H1 (cell line): ENCODE measurements at regions not wholly inside any gene's neighbourhood (a gene's known extent, or its start where the extent isn't known, plus 50 kb on each side); places are given as distances from the start of the nearest gene placed in this dataset.

Experiments
- ATF2 ChIP-seq: IDR thresholded peaks from 2 replicates; pipeline ENCODE4 v1.6.1; 2012; ENCODE audit warnings: low read length, inconsistent platforms
- CREB1 ChIP-seq: IDR thresholded peaks from 2 replicates; pipeline ENCODE4 v1.6.1; 2012; ENCODE audit warnings: inconsistent platforms
- EP300 ChIP-seq, 2 experiments: IDR thresholded peaks; 1 replicate in 1 of 2; 2 replicates in 1 of 2; pipeline ENCODE4 v1.6.1; 2011 to 2012; ENCODE audit warnings: low read depth in 2 of 2, low read length in 2 of 2, mild to moderate bottlenecking in 2 of 2, borderline replicate concordance in 1 of 2, inconsistent platforms in 1 of 2, moderate library complexity in 1 of 2
- POLR2A ChIP-seq, 2 experiments: IDR thresholded peaks; 1 replicate in 1 of 2; 2 replicates in 1 of 2; pipeline ENCODE4 v1.6.1; 2011; ENCODE audit warnings: low read depth in 2 of 2, low read length in 2 of 2, mild to moderate bottlenecking in 2 of 2; ENCODE audit errors: control extremely low read depth in 1 of 2
- TF ChIP-seq, protein P1 (sequence below), 3 experiments: IDR thresholded peaks; 1 replicate in 2 of 3; 2 replicates in 1 of 3; pipeline versions ENCODE4 v1.5.1 to v1.6.1; 2011; ENCODE audit warnings: low read length in 3 of 3, mild to moderate bottlenecking in 3 of 3, inconsistent platforms in 2 of 3, low read depth in 1 of 3, moderate library complexity in 1 of 3; ENCODE audit not compliant: insufficient read depth in 1 of 3; ENCODE audit errors: control extremely low read depth in 1 of 3

- TF ChIP-seq CREB1 (no peak), ATF2 (no peak), POLR2A (IDR thresholded peaks at IDR 0.05; ENCODE audit: control extremely low read depth in 1 of 2, low read depth in 2 of 2, low read length in 2 of 2) (no peak), EP300 (IDR thresholded peaks at IDR 0.05; ENCODE audit: borderline replicate concordance in 1 of 2, low read depth in 2 of 2, low read length in 2 of 2) (no peak)
- TF ChIP-seq, protein P1, sequence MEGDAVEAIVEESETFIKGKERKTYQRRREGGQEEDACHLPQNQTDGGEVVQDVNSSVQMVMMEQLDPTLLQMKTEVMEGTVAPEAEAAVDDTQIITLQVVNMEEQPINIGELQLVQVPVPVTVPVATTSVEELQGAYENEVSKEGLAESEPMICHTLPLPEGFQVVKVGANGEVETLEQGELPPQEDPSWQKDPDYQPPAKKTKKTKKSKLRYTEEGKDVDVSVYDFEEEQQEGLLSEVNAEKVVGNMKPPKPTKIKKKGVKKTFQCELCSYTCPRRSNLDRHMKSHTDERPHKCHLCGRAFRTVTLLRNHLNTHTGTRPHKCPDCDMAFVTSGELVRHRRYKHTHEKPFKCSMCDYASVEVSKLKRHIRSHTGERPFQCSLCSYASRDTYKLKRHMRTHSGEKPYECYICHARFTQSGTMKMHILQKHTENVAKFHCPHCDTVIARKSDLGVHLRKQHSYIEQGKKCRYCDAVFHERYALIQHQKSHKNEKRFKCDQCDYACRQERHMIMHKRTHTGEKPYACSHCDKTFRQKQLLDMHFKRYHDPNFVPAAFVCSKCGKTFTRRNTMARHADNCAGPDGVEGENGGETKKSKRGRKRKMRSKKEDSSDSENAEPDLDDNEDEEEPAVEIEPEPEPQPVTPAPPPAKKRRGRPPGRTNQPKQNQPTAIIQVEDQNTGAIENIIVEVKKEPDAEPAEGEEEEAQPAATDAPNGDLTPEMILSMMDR (IDR thresholded peaks at IDR 0.05; ENCODE audit: control extremely low read depth in 1 of 3, insufficient read depth in 1 of 3, low read depth in 1 of 3, low read length in 3 of 3), result no peak
Observed at GRCh38 chr4:157818946-157819692, 353.7 kb downstream of the GASK1B start.
